BLaER1 (cell line): ENCODE measurements at regions not wholly inside any gene's neighbourhood (a gene's known extent, or its start where the extent isn't known, plus 50 kb on each side); places are given as distances from the start of the nearest gene placed in this dataset.

Experiments used
- H3K27ac ChIP-seq: shearing (Covaris generic); formaldehyde crosslinking; 2 replicates; pipeline ENCODE4 v1.8.1; 2022
- H3K27me3 ChIP-seq: shearing (Covaris generic); formaldehyde crosslinking; 2 replicates; pipeline ENCODE4 v1.8.1; 2022
- H3K36me3 ChIP-seq: shearing (Covaris generic); formaldehyde crosslinking; 2 replicates; pipeline ENCODE4 v1.8.1; 2022
- H3K4me1 ChIP-seq: shearing (Covaris generic); formaldehyde crosslinking; 2 replicates; pipeline ENCODE4 v1.8.1; 2022
- H3K4me2 ChIP-seq: shearing (Covaris generic); formaldehyde crosslinking; 2 replicates; pipeline ENCODE4 v1.8.1; 2022
- H3K4me3 ChIP-seq: shearing (Covaris generic); formaldehyde crosslinking; 2 replicates; pipeline ENCODE4 v1.8.1; 2022
- H3K9ac ChIP-seq: shearing (Covaris generic); formaldehyde crosslinking; 2 replicates; pipeline ENCODE4 v1.8.1; 2022
- H3K9me3 ChIP-seq: shearing (Covaris generic); formaldehyde crosslinking; 2 replicates; pipeline ENCODE4 v1.8.1; 2022
- H4K20me1 ChIP-seq: shearing (Covaris generic); formaldehyde crosslinking; 2 replicates; pipeline ENCODE4 v1.8.1; 2022
- Cebpa-rat ChIP-seq: shearing (Covaris generic); IDR thresholded peaks from 2 replicates; pipeline ENCODE4 v1.8.1; 2022

GRCh38 chr13:55190996-55191395 lies 1949.7 kb upstream of the PRR20A start:
- Histone ChIP-seq H3K4me2 (no peak overlapping the region), H3K9me3 (no peaks in the 10 kb centered on the region), H3K9ac (no peak overlapping the region), H3K4me1 (no peaks in the 10 kb centered on the region), H3K27me3 (no peaks in the 10 kb centered on the region), H3K27ac (no peak overlapping the region), H3K36me3 (no peaks in the 10 kb centered on the region), H3K4me3 (no peak overlapping the region), H4K20me1 (no peaks in the 10 kb centered on the region)
- TF ChIP-seq Cebpa-rat, result no peak

- H3K27me3 ChIP-seq, result no peaks in the 10 kb centered on the region
- no peak overlapping the region for H3K4me3 ChIP-seq
- TF ChIP-seq Cebpa-rat, result no peak
- H3K36me3 ChIP-seq, result no peaks in the 10 kb centered on the region
- H4K20me1 ChIP-seq, result no peaks in the 10 kb centered on the region
- no peak overlapping the region for H3K4me2 ChIP-seq
- H3K27ac ChIP-seq, result no peak overlapping the region
- no peak overlapping the region for H3K9ac ChIP-seq
- H3K4me1 ChIP-seq, result no peaks in the 10 kb centered on the region; the same call in 1 of the 2 replicates
- H3K9me3 ChIP-seq, result no peaks in the 10 kb centered on the region
These were observed 1941.6 kb upstream of the PRR20A start for GRCh38 chr13:55199134-55199533.

DNA sequence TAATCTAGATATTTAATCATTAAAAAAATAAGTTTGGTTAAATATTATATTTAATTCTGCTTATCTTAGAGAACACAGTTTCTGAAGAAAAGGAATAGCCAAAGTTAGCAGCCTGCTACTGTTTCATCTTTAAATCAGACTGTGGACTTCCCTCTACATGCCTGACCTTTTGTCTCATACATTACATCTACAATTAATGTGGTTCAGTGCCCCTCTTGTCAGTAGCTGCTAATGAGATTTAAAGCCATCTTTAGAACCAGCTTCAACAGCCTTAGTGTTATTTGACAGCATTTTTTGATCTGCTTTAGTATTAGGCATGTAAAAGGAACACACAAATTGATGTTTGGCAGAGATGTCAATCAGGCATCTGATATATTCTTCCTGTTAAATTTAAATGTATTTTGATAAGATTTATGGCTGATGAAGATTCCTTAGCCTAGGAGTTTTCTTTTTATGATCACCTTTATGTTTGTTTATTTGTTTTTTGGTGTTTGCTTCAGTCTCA lies 1925.8 kb upstream of the PRR20A start:
- H3K9ac ChIP-seq, result no peak overlapping the region

DNA sequence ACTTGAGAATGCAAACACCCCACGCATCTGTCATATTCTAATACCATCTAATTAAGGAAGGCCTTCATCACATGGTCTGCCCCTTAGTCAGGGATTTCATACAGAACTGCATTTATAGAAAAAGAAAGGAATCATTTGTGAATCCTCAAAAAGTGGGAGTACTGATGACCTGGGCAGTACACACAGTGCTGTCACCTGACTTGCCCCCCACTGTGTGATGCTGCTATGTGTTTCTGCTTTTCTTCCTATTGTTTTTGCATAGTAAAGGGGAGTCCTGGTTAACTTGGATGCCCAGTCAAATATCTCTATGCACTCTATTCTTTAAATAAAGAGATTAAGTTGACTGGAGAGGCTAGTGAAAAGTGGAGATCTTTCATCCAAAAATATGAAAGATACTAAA lies 1921.2 kb upstream of the PRR20A start:
- H3K36me3 ChIP-seq, result no peaks in the 10 kb centered on the region
- no peak overlapping the region for H3K27ac ChIP-seq
- H3K4me3 ChIP-seq, result no peak overlapping the region
- H3K9me3 ChIP-seq, result no peaks in the 10 kb centered on the region
- TF ChIP-seq Cebpa-rat, result no peak
- no peak overlapping the region for H3K4me2 ChIP-seq
- no peaks in the 10 kb centered on the region for H3K4me1 ChIP-seq
- H3K27me3 ChIP-seq, result no peaks in the 10 kb centered on the region
- no peaks in the 10 kb centered on the region for H4K20me1 ChIP-seq
- no peak overlapping the region for H3K9ac ChIP-seq

More for the DNA sequence above, 1925.8 kb upstream of the PRR20A start:
- H3K4me2 ChIP-seq, result no peak overlapping the region
- no peak overlapping the region for H3K27ac ChIP-seq
- H3K27me3 ChIP-seq, result no peaks in the 10 kb centered on the region
- TF ChIP-seq Cebpa-rat, result no peak
- no peak overlapping the region for H3K4me3 ChIP-seq
- no peaks in the 10 kb centered on the region for H3K36me3 ChIP-seq
- no peaks in the 10 kb centered on the region for H4K20me1 ChIP-seq
- H3K9me3 ChIP-seq, result no peaks in the 10 kb centered on the region
- no peaks in the 10 kb centered on the region for H3K4me1 ChIP-seq

GRCh38 chr13:55229906-55230569 lies 1910.7 kb upstream of the PRR20A start:
- H3K36me3 ChIP-seq, result no peaks in the 10 kb centered on the region
- no peak overlapping the region for H3K4me2 ChIP-seq
- no peaks in the 10 kb centered on the region for H3K4me1 ChIP-seq
- H3K4me3 ChIP-seq, result no peak overlapping the region
- no peaks in the 10 kb centered on the region for H3K9me3 ChIP-seq
- no peak for TF ChIP-seq Cebpa-rat
- H3K27me3 ChIP-seq, result no peaks in the 10 kb centered on the region
- no peak overlapping the region for H3K9ac ChIP-seq
- no peak overlapping the region for H3K27ac ChIP-seq
- H4K20me1 ChIP-seq, result no peaks in the 10 kb centered on the region

GRCh38 chr13:55230570-55230908 lies 1910.2 kb upstream of the PRR20A start:
- H3K9ac ChIP-seq, result no peak overlapping the region
- H3K27ac ChIP-seq, result no peak overlapping the region
- H4K20me1 ChIP-seq, result no peaks in the 10 kb centered on the region
- no peaks in the 10 kb centered on the region for H3K9me3 ChIP-seq
- no peak overlapping the region for H3K4me2 ChIP-seq
- H3K4me3 ChIP-seq, result no peak overlapping the region
- no peaks in the 10 kb centered on the region for H3K4me1 ChIP-seq
- no peaks in the 10 kb centered on the region for H3K36me3 ChIP-seq
- TF ChIP-seq Cebpa-rat, result no peak
- H3K27me3 ChIP-seq, result no peaks in the 10 kb centered on the region

- H4K20me1 ChIP-seq, result no peaks in the 10 kb centered on the region
- no peaks in the 10 kb centered on the region for H3K4me1 ChIP-seq
- no peak overlapping the region for H3K4me2 ChIP-seq
- no peak overlapping the region for H3K27ac ChIP-seq
- no peaks in the 10 kb centered on the region for H3K27me3 ChIP-seq
- H3K4me3 ChIP-seq, result no peak overlapping the region
- no peaks in the 10 kb centered on the region for H3K36me3 ChIP-seq
- H3K9me3 ChIP-seq, result no peaks in the 10 kb centered on the region
- H3K9ac ChIP-seq, result no peak overlapping the region
- no peak for TF ChIP-seq Cebpa-rat
These were observed 1906.4 kb upstream of the PRR20A start for GRCh38 chr13:55234311-55234710.

- Histone ChIP-seq H4K20me1 (no peaks in the 10 kb centered on the region), H3K9me3 (0 out of 2 replicates have a peak, but pooled peaks cover 7% of the 10 kb centered on the region), H3K9ac (no peak overlapping the region), H3K36me3 (no peaks in the 10 kb centered on the region), H3K27me3 (no peaks in the 10 kb centered on the region), H3K27ac (no peak overlapping the region), H3K4me2 (no peak overlapping the region), H3K4me3 (no peak overlapping the region), H3K4me1 (no peaks in the 10 kb centered on the region)
- no peak for TF ChIP-seq Cebpa-rat
These were observed 1895.6 kb upstream of the PRR20A start for GRCh38 chr13:55245005-55245644.

GRCh38 chr13:55255236-55255635 lies 1885.5 kb upstream of the PRR20A start:
- Histone ChIP-seq H3K4me1 (no peaks in the 10 kb centered on the region), H4K20me1 (no peaks in the 10 kb centered on the region), H3K9me3 (no peaks in the 10 kb centered on the region), H3K27ac (no peak overlapping the region), H3K4me2 (no peak overlapping the region), H3K36me3 (no peaks in the 10 kb centered on the region), H3K4me3 (no peak overlapping the region), H3K27me3 (no peaks in the 10 kb centered on the region), H3K9ac (no peak overlapping the region)
- TF ChIP-seq Cebpa-rat, result no peak

GRCh38 chr13:55263045-55263444 lies 1877.7 kb upstream of the PRR20A start:
- TF ChIP-seq Cebpa-rat, result no peak
- no peaks in the 10 kb centered on the region for H3K9me3 ChIP-seq
- H3K36me3 ChIP-seq, result no peaks in the 10 kb centered on the region
- no peak overlapping the region for H3K9ac ChIP-seq
- no peak overlapping the region for H3K27ac ChIP-seq
- H3K4me1 ChIP-seq, result no peaks in the 10 kb centered on the region
- H3K27me3 ChIP-seq, result no peaks in the 10 kb centered on the region
- H3K4me2 ChIP-seq, result no peak overlapping the region
- no peak overlapping the region for H3K4me3 ChIP-seq
- no peaks in the 10 kb centered on the region for H4K20me1 ChIP-seq

DNA sequence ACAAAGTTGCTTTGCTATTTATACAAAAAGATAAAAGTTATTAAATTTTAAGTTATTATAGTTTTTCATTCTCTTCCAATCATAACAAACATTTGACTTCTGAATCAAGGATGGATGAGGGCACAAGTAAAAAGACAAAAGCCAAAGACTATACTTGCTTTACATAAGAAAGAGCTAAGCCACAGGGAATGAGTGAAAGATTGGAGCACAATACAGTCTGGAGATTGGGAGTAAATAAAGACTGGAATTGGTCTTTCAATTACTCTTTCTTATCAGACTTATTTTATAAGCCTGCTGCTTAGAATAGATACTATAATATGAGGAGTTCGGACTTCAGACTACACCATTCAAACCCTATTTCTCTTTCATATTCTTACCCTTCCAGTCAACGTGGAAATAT lies 1874.1 kb upstream of the PRR20A start:
- no peak overlapping the region for H3K4me2 ChIP-seq
- no peaks in the 10 kb centered on the region for H3K27me3 ChIP-seq
- no peaks in the 10 kb centered on the region for H3K36me3 ChIP-seq
- H3K4me3 ChIP-seq, result no peak overlapping the region
- H3K9ac ChIP-seq, result no peak overlapping the region
- no peak for TF ChIP-seq Cebpa-rat
- no peak overlapping the region for H3K27ac ChIP-seq
- H4K20me1 ChIP-seq, result no peaks in the 10 kb centered on the region
- H3K9me3 ChIP-seq, result no peaks in the 10 kb centered on the region
- no peaks in the 10 kb centered on the region for H3K4me1 ChIP-seq
